WI38 (cell line): ENCODE measurements at regions not wholly inside any gene's neighbourhood (a gene's known extent, or its start where the extent isn't known, plus 50 kb on each side); places are given as distances from the start of the nearest gene placed in this dataset.

ENCODE experiments used
- H3K4me3 ChIP-seq: 2 replicates; pipeline ENCODE4 v1.5.1; 2011; ENCODE audit warnings: low read depth, mild to moderate bottlenecking, control low read depth, low read length
- TF ChIP-seq, protein P1 (sequence below): IDR thresholded peaks from 2 replicates; pipeline ENCODE4 v1.5.1; 2012; ENCODE audit warnings: low read depth, mild to moderate bottlenecking, control low read depth, low read length

DNA sequence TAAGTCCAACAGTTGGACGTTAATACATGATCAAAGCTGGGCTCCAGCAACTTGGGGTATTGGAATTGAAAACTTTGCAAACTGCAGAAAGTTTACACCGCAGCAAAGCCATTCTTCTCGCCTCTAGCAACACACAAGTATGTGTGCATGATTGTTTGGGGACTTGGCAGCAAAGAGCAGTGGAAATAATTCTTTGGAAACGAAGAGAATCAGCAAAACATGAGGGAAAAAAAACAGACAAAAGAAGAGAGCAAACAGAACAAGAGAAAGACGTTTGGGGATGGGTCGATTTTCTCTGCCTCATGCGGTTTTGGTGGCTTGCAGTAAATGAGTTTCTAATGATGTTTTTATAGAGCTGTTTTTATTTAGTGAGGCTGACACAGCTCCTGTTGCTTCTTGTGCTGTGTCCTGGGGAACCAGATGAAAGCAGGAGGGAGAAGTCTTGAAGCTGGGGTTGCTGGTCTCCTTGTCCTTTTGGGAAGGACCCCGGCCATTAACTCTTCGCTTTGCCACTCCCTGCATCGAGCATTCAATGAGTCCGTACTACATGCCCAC is 502.9 kb downstream of the GRIN2A start:
- no peak overlapping the region for H3K4me3 ChIP-seq
- TF ChIP-seq, protein P1, sequence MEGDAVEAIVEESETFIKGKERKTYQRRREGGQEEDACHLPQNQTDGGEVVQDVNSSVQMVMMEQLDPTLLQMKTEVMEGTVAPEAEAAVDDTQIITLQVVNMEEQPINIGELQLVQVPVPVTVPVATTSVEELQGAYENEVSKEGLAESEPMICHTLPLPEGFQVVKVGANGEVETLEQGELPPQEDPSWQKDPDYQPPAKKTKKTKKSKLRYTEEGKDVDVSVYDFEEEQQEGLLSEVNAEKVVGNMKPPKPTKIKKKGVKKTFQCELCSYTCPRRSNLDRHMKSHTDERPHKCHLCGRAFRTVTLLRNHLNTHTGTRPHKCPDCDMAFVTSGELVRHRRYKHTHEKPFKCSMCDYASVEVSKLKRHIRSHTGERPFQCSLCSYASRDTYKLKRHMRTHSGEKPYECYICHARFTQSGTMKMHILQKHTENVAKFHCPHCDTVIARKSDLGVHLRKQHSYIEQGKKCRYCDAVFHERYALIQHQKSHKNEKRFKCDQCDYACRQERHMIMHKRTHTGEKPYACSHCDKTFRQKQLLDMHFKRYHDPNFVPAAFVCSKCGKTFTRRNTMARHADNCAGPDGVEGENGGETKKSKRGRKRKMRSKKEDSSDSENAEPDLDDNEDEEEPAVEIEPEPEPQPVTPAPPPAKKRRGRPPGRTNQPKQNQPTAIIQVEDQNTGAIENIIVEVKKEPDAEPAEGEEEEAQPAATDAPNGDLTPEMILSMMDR: no peak

DNA sequence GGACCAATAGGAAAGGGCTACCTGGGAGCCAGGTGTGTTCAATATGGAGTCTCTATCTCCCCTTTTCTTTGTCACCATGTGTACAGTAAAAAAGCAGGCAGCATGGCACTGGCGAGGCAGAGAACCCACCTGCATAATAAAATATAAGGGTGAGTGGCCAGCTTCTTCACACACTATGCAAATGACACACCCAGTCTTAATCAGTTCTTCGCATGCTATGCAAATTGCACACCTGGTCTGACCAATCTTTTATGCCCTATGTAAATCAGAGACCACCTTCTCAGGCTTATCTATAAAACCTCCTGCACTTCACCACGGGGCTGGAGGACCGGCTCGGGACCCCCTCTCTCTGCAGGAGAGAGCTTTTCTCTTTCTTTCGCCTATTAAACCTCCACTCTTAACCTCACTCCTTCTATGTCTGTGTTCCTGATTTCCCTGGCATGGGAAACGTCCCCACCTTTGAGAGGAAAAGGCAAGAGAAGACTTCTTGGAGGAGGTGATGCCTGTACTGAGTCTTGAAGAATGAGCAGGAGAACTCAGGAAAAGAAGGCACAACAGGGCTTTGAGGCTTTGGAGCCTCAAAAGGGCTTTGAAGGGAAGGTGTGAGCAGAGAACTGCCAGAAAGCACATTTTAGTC is 502.1 kb downstream of the GRIN2A start:
- TF ChIP-seq, protein P1: no peak
- no peak overlapping the region for H3K4me3 ChIP-seq

DNA sequence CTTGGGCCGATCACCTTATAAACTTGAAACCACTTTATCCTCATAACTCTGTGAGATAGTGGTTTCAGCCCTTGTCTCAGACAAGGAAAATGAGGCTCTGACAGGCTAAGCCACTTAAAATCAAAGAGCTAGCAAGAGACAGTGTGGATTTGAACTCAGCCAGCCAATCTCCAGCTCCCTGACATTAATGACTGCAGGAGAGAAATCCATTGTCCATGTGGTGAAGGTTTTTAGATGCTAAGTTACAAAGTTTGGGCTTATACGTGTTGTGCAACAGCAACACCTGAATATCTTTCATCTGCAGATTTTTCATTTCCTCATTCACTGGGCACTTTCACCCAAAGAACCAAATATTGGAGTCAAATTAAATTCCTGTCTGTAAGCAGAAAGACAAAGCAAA is 501.3 kb downstream of the GRIN2A start:
- H3K4me3 ChIP-seq: no peak overlapping the region
- TF ChIP-seq, protein P1: no peak

DNA sequence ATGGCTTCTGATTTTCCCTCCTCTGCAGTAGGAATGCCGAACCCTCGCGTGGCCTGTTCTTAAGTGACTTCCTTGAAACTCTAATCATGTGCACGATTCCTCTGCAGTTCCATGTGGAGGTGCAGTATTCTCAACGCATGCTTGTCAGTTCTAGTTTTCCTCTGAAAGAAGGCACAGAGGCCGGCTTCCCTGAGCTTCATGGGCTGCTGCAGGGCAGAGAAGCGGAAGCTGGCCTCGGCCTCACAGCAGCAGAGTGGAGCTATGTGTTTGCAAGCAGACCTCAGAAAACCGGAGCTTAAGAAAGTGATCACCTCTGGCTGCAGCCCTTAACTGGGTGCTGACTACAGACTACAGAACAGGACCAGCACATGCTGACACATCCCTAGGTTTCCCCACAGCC is 500.7 kb downstream of the GRIN2A start:
- no peak overlapping the region for H3K4me3 ChIP-seq
- TF ChIP-seq, protein P1: no peak

DNA sequence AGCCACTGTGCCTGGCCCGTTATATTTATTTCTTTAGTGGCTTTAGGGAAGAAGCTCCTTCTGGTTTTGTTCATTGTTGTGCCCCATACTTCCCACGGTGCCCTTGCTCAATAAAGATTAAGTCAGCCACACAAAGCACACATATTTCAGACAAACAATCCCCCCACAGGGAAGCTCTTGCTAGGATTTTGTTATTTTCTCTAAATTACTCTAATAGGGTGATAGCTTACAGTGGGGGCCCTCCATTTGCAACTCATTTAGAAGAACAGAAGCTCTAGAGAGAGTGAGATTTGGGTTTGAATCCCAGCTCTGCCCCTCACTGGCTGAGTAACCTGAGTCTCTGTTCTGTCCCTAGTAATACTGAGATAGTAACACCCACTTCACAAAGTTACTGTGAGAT is 499.9 kb downstream of the GRIN2A start:
- H3K4me3 ChIP-seq: no peak overlapping the region
- TF ChIP-seq, protein P1: no peak

DNA sequence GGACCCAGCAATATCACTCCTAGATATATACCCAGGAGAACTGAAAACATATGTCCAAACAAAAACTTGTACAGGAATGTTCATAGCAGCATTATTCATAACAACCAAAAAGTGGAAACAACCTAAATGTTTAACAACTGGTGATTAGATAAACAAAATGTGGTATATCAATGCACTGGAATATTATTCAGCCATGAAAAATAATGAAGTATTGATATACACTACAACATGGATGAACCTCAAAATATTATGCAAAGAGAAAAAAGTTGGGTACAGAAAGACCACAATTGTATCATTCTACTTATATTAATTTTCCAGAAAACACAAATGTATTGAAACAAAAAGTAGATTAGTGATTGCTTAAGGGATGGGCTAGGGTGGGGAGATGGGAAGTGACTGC is 498.6 kb downstream of the GRIN2A start:
- TF ChIP-seq, protein P1: no peak
- H3K4me3 ChIP-seq: no peak overlapping the region

DNA sequence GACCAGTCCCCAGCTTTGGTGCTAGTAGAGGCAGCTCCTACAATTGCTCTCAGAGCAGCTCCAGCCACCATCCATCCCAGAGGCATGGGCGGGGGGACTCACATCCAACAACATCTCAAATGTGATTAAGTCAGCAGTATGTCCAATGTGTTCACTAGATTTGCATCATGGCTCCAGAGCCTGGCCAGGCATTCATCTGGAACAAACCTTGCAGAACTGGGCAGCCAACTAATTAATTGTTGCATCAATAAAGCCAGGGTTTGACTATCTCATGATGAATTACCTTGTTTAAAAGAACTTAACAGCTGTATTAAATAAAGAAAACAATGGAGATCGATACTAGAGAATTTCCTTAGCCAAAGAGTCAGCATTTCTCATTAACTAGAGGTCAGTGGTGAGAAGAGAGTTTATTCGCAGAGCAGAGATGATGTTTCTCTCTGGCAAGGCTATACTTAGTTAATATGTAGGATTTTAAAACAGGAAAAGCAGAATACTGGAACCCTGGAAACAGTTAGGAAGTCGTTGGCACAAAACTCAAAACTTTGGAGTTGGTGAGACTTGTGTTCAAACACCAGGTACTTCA is 494.4 kb downstream of the GRIN2A start:
- TF ChIP-seq, protein P1: no peak
- no peak overlapping the region for H3K4me3 ChIP-seq
